Heart left ventricle (tissue), 16 donors: ENCODE measurements at regions not wholly inside any gene's neighbourhood (a gene's known extent, or its start where the extent isn't known, plus 50 kb on each side); places are given as distances from the start of the nearest gene placed in this dataset.

Experiments
- ATAC-seq, 4 donors: fragments of 200-7000 bp; cut with Tn5 transposase; one replicate each; pipeline ENCODE4 v1.9.1; 2020 to 2022; ENCODE audit warnings: moderate library complexity in 4 of 4, mild to moderate bottlenecking in 3 of 4, moderate number of reproducible peaks in 1 of 4
- DNase-seq, 5 donors: peaks; one replicate each; pipeline ENCODE4 v3.0.0-alpha.2; 2020
- H3K27ac ChIP-seq, 12 donors: fragments of 200-600 bp; sonication (generic) in 4 of 12; one replicate each; pipeline versions ENCODE4 v1.5.0 to v1.8.0; 2016 to 2022; ENCODE audit warnings: mild to moderate bottlenecking in 2 of 12
- H3K27me3 ChIP-seq, 9 donors: fragments of 200-600 bp; sonication (generic) in 2 of 9; one replicate each; pipeline versions ENCODE4 v1.5.1 to v1.8.0; 2016 to 2022; ENCODE audit warnings: mild to moderate bottlenecking in 3 of 9
- H3K36me3 ChIP-seq, 9 donors: fragments of 200-600 bp; sonication (generic) in 2 of 9; one replicate each; pipeline versions ENCODE4 v1.5.0 to v1.8.0; 2018 to 2022; ENCODE audit warnings: mild to moderate bottlenecking in 2 of 9
- H3K4me1 ChIP-seq, 12 donors: fragments of 200-600 bp; sonication (generic) in 4 of 12; one replicate each; pipeline versions ENCODE4 v1.5.0 to v1.8.0; 2016 to 2022; ENCODE audit warnings: mild to moderate bottlenecking in 3 of 12
- H3K4me3 ChIP-seq, 12 donors: fragments of 200-600 bp; sonication (generic) in 4 of 12; one replicate each; pipeline versions ENCODE4 v1.5.0 to v1.8.0; 2017 to 2022; ENCODE audit warnings: mild to moderate bottlenecking in 9 of 12, moderate library complexity in 4 of 12
- H3K9me3 ChIP-seq, 12 donors: fragments of 200-600 bp; sonication (generic) in 4 of 12; one replicate each; pipeline versions ENCODE4 v1.5.0 to v1.8.0; 2016 to 2022; ENCODE audit warnings: mild to moderate bottlenecking in 1 of 12
- POLR2A ChIP-seq, 2 donors: fragments of 450-650 bp; IDR thresholded peaks; one replicate each; pipeline ENCODE4 v1.6.1; 2017; ENCODE audit warnings: antibody characterized with exemption in 2 of 2, mild to moderate bottlenecking in 2 of 2, moderate library complexity in 2 of 2
- WGBS, 4 donors: extraction: QIAGEN DNeasy Blood & Tissue Kit in 2 of 4; methylation state at CpG; one replicate each; pipeline versions ENCODE4 v1.1.5 to v1.1.7; 2013 to 2018; 5-methylcytosine and 5-hydroxymethylcytosine counted together
- intact Hi-C, 10 donors: fragments of 100-400 bp; cut with DNase I; formaldehyde crosslinking; loops; one replicate each; pipeline versions ENCODE4 v1.11.1 to v1.14.2; 2022
- TF ChIP-seq, protein P1 (sequence below), 12 donors: fragments of 200-600 bp; sonication (generic) in 4 of 12; IDR thresholded peaks; one replicate each; pipeline versions ENCODE4 v1.5.0 to v1.8.0; 2018 to 2022; ENCODE audit warnings: antibody characterized with exemption in 12 of 12, mild to moderate bottlenecking in 5 of 12
- donor health status: ischemic (EF 13 %, LVEDD 7.1; RV severe dilation, severe dysfunction).
- donor health status: healthy with polysubstance abuse.
- donor health status: DM: no; HTN: yes; CAD: no.
- donor health status: DM: no; HTN: no; CAD: no.
- donor health status: ischemic (EF 25% LVEDD 6.9; RV normal size, moderate dysfunction).
- donor health status: ischemic (EF 25% LVEDD 5.7; RV mildly dilated, moderate dysfunction).
- donor health status: healthy.
- donor health status: DM: yes; HTN: yes; CAD: no.
- donor health status: ischemic (EF 35%, LVEDD 5.7; RV mildly dilated, moderate dysfunction).
- donor health status: nonischemic (EF 11% LVEDD 7.7; RV severe dilation, severe dysfunction).
- donor health status: DM: yes; HTN: yes; CAD: no.
- donor health status: PGD.
- donor health status: ischemic (EF 29% LVEDD 5.4; RV normal size, mild dysfunction).
- donor health status: nonischemic (EF 23%, LVEDD 6.1; RV moderate dilation, normal function).

DNA sequence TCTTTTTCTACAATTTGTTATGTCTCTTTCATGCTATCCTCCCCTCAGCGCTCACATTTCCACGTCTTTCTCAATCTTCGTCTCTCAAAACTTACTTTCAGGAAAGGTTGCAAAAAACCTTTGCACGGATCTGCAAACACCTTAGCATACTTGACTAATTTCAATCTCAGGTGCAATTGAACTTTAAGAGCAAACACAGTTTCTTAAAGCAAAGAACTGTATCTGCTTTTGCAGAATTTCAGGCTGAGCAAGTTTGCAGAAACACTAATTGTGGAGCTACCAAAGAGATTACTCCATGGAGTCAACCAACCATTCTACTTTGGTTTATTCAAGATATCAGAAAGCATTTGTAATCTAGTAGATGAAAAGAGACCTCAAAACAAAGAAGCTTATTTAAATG, 668.2 kb upstream of the MARCKS start:
- no peak for DNase-seq
- intact Hi-C loops: loop anchor here in 2 of 10 donors (10.0 kb wide), 2 partner anchors 376 to 666 kb away; partner anchors contain the start of gene MARCKS (in 1 of the 2)
- ATAC-seq: no peak

GRCh38 chr6:113190170-113190569, 667.0 kb upstream of the MARCKS start:
- DNase-seq (no peak), ATAC-seq (no peak)
- no peaks in the 10 kb centered on the region for H3K27me3 ChIP-seq
- no peak for TF ChIP-seq POLR2A (IDR thresholded peaks at IDR 0.05)
- TF ChIP-seq, protein P1, sequence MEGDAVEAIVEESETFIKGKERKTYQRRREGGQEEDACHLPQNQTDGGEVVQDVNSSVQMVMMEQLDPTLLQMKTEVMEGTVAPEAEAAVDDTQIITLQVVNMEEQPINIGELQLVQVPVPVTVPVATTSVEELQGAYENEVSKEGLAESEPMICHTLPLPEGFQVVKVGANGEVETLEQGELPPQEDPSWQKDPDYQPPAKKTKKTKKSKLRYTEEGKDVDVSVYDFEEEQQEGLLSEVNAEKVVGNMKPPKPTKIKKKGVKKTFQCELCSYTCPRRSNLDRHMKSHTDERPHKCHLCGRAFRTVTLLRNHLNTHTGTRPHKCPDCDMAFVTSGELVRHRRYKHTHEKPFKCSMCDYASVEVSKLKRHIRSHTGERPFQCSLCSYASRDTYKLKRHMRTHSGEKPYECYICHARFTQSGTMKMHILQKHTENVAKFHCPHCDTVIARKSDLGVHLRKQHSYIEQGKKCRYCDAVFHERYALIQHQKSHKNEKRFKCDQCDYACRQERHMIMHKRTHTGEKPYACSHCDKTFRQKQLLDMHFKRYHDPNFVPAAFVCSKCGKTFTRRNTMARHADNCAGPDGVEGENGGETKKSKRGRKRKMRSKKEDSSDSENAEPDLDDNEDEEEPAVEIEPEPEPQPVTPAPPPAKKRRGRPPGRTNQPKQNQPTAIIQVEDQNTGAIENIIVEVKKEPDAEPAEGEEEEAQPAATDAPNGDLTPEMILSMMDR (IDR thresholded peaks at IDR 0.05): peak in 4 of 12 donors; percentile 6 to 20 (median 14)
- peaks cover 0 to 13% (median 0%) of the 10 kb centered on the region in 12 donors for H3K9me3 ChIP-seq
- H3K27ac ChIP-seq: no peak overlapping the region
- intact Hi-C loops: no loop called here
- H3K4me3 ChIP-seq: no peak overlapping the region
- 90 to 99% (median 96%) methylated on average over 2 of the region's 2 CpGs for WGBS, 4 donors
- H3K4me1 ChIP-seq: peaks cover 0 to 4% (median under 1%) of the 10 kb centered on the region in 12 donors
- H3K36me3 ChIP-seq: no peaks in the 10 kb centered on the region

More for the DNA sequence above, 668.2 kb upstream of the MARCKS start:
- H3K27me3 ChIP-seq: no peaks in the 10 kb centered on the region
- WGBS, 4 donors: 96 to 99% (median 98%) methylated on average over 4 of the region's 4 CpGs
- peaks cover 0 to 16% (median 4%) of the 10 kb centered on the region in 12 donors for H3K4me1 ChIP-seq
- no peaks in the 10 kb centered on the region for H3K36me3 ChIP-seq
- TF ChIP-seq, protein P1 (IDR thresholded peaks at IDR 0.05): no peak
- no peak for TF ChIP-seq POLR2A (IDR thresholded peaks at IDR 0.05)
- peaks cover 0 to 13% (median 0%) of the 10 kb centered on the region in 12 donors for H3K9me3 ChIP-seq
- H3K4me3 ChIP-seq: no peak overlapping the region
- H3K27ac ChIP-seq: no peak overlapping the region

- DNase-seq (no peak), ATAC-seq (no peak)
- 86 to 90% (median 88%) methylated on average over 2 of the region's 2 CpGs for WGBS, 4 donors
- Histone ChIP-seq H3K9me3 (peaks cover 0 to 13% (median 0%) of the 10 kb centered on the region in 12 donors), H3K4me1 (no peaks in the 10 kb centered on the region), H3K4me3 (no peak overlapping the region), H3K27ac (no peak overlapping the region), H3K27me3 (no peaks in the 10 kb centered on the region), H3K36me3 (no peaks in the 10 kb centered on the region)
- TF ChIP-seq, protein P1 (IDR thresholded peaks at IDR 0.05): no peak
- no peak for TF ChIP-seq POLR2A (IDR thresholded peaks at IDR 0.05)
- intact Hi-C loops: no loop called here
Observed at GRCh38 chr6:113194090-113194489, 663.1 kb upstream of the MARCKS start.

DNA sequence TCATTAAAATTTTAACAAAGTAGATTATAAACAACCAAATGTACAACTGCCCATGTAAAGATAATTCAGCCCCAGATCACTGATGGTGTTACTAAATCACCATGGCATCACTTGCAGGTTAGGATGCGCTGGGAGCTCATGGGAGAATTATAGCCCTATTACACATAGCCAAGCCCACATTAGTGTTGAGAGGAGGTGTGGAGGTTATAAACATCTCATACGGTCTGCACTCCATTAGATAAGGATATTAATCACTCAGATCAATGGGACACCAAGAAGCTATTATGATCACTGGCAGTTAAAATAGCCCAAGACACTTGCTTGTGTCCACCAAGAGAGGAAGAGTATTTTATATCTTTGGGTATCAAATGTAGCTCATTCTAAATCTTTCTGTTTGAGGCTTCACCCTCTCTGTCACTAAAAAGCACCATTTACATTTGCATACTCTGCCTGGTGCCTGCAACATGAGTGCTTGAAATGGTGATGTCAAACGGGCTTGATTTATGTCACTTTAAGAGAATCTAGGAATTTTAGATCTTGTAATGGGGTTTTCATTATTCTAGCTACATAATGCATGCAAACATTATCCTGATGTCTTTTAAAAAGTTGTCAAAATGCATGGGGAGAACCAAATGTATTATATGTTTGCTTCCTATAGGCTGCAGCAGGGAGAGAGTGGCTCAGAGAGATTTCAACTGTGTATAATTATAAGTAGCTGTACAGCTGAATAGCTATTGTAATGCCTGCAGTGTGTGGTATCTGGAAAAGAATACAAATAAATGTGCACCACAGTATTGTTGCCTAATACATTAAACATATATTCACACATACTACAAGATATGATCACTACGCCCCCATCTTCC, 654.1 kb upstream of the MARCKS start:
- intact Hi-C loops: no loop called here
- H3K4me1 ChIP-seq: no peaks in the 10 kb centered on the region
- no peak overlapping the region for H3K27ac ChIP-seq
- ATAC-seq: no peak
- WGBS, 4 donors: 92 to 96% (median 95%) methylated on average over 4 of the region's 4 CpGs
- H3K9me3 ChIP-seq: no peaks in the 10 kb centered on the region
- no peak for DNase-seq
- H3K4me3 ChIP-seq: no peak overlapping the region
- H3K27me3 ChIP-seq: no peaks in the 10 kb centered on the region
- TF ChIP-seq, protein P1 (IDR thresholded peaks at IDR 0.05): no peak
- TF ChIP-seq POLR2A (IDR thresholded peaks at IDR 0.05): no peak
- no peaks in the 10 kb centered on the region for H3K36me3 ChIP-seq
